HCT116 (cell line): ENCODE measurements at regions not wholly inside any gene's neighbourhood (a gene's known extent, or its start where the extent isn't known, plus 50 kb on each side); places are given as distances from the start of the nearest gene placed in this dataset.

Source experiments
- ATAC-seq: fragments of 200-7000 bp; cut with Tn5 transposase; 2 replicates; pipeline ENCODE4 v1.9.1; 2020; ENCODE audit warnings: mild to moderate bottlenecking, moderate library complexity
- BruUV-seq: library from RNA; stranded (reverse); fragments of 400-500 nt; replicated peaks from 2 replicates; lab custom pipeline; 2021; lab: Mats Ljungman, UMichigan
- CTCF ChIA-PET: fragments of 300-600 bp; sonication (Branson Sonifier 250); formaldehyde crosslinking; loops from one replicate; lab custom pipeline; 2021; ENCODE audit warnings: antibody characterized with exemption; lab: Charles Lee
- POLR2A ChIA-PET: fragments of 300-600, 350-600 bp; sonication (Branson Sonifier 250); formaldehyde crosslinking; loops from one replicate; lab custom pipeline; 2021; ENCODE audit warnings: antibody characterized with exemption; lab: Charles Lee
- RAD21 ChIA-PET, 2 experiments: fragments of 300-600 bp; sonication (Branson Sonifier 250); formaldehyde crosslinking; loops; one replicate each; lab custom pipeline; 2023; ENCODE audit warnings: low total read pairs in 2 of 2; ENCODE audit not compliant: uncharacterized antibody in 2 of 2, unreplicated experiment in 2 of 2, low non-redundant PET in 1 of 2; lab: Charles Lee
- DNase-seq: peaks from one replicate; pipeline ENCODE4 v3.0.0-alpha.2; 2010; ENCODE audit warnings: low read depth, low spot score
- H2AFZ ChIP-seq: fragments of 200-600 bp; shearing (Covaris generic), sonication (generic); 2 replicates; pipeline ENCODE4 v1.6.1; 2017; ENCODE audit warnings: low read depth, mixed run types, mixed read lengths, antibody characterized with exemption, low read length; ENCODE audit not compliant: poor library complexity, severe bottlenecking
- H3K27ac ChIP-seq: 2 replicates; pipeline ENCODE4 v1.5.1; 2012; ENCODE audit warnings: low read depth, low read length
- H3K27me3 ChIP-seq: fragments of 200-600 bp; sonication (generic); 2 replicates; pipeline ENCODE4 v1.6.1; 2016; ENCODE audit warnings: mixed run types, low read length, mixed read lengths; ENCODE audit not compliant: insufficient read depth
- H3K36me3 ChIP-seq, 2 experiments: fragments of 200-500 bp in 1 of 2; fragments of 200-600 bp in 1 of 2; sonication (Bioruptor generic) in 1 of 2; sonication (generic) in 1 of 2; 2 replicates each; pipeline versions ENCODE4 v1.5.1 to v1.6.1; 2014 to 2016; ENCODE audit warnings: low read length in 2 of 2, inconsistent platforms in 1 of 2, mixed read lengths in 1 of 2, mixed run types in 1 of 2; ENCODE audit not compliant: insufficient read depth in 2 of 2, control insufficient read depth in 1 of 2
- H3K4me1 ChIP-seq, 2 experiments: fragments of 200-600 bp in 1 of 2; sonication (generic) in 1 of 2; 2 replicates each; pipeline versions ENCODE4 v1.5.1 to v1.6.1; 2012 to 2017; ENCODE audit warnings: low read length in 2 of 2, inconsistent platforms in 1 of 2, mild to moderate bottlenecking in 1 of 2, mixed read lengths in 1 of 2, mixed run types in 1 of 2, moderate library complexity in 1 of 2; ENCODE audit not compliant: insufficient read depth in 2 of 2, control insufficient read depth in 1 of 2
- H3K4me2 ChIP-seq: fragments of 200-600 bp; sonication (generic); 2 replicates; pipeline ENCODE4 v1.6.1; 2017; ENCODE audit warnings: mixed run types, low read length, mixed read lengths
- H3K4me3 ChIP-seq, 2 experiments: fragments of 200-600 bp in 1 of 2; sonication (generic) in 1 of 2; replicated peaks in 1 of 2; 2 replicates each; pipeline ENCODE4 v1.5.1; 2011 to 2016; ENCODE audit warnings: low read length in 2 of 2, control low read depth in 1 of 2, low read depth in 1 of 2, mild to moderate bottlenecking in 1 of 2, mixed read lengths in 1 of 2, mixed run types in 1 of 2
- H3K79me2 ChIP-seq: fragments of 200-600 bp; sonication (generic); 2 replicates; pipeline ENCODE4 v1.6.1; 2017; ENCODE audit warnings: mild to moderate bottlenecking, mixed run types, low read length, moderate library complexity, mixed read lengths; ENCODE audit not compliant: insufficient read depth
- H3K9ac ChIP-seq: fragments of 200-600 bp; sonication (generic); 2 replicates; pipeline ENCODE4 v1.6.1; 2016; ENCODE audit warnings: low read length, mixed read lengths
- H3K9me2 ChIP-seq: fragments of 200-600 bp; sonication (generic), shearing (Covaris generic); 2 replicates; pipeline ENCODE4 v1.6.1; 2017; ENCODE audit warnings: mixed run types, mild to moderate bottlenecking, moderate library complexity; ENCODE audit not compliant: insufficient read depth
- H3K9me3 ChIP-seq, 2 experiments: fragments of 200-500 bp in 1 of 2; fragments of 200-600 bp in 1 of 2; sonication (Bioruptor generic) in 1 of 2; sonication (generic) in 1 of 2; 2 replicates each; pipeline ENCODE4 v1.6.1; 2014 to 2017; ENCODE audit warnings: low read length in 2 of 2, mixed read lengths in 2 of 2, inconsistent platforms in 1 of 2, low read depth in 1 of 2, mild to moderate bottlenecking in 1 of 2, mixed run types in 1 of 2, moderate library complexity in 1 of 2; ENCODE audit not compliant: control insufficient read depth in 1 of 2, insufficient read depth in 1 of 2
- H4K20me1 ChIP-seq: fragments of 200-600 bp; sonication (generic), shearing (Covaris generic); 2 replicates; pipeline ENCODE4 v1.6.1; 2017; ENCODE audit warnings: mixed run types, mild to moderate bottlenecking, moderate library complexity; ENCODE audit not compliant: insufficient read depth
- CBX3 ChIP-seq: IDR thresholded peaks from 2 replicates; pipeline ENCODE4 v1.6.1; 2012; ENCODE audit warnings: low read depth
- CEBPB ChIP-seq: IDR thresholded peaks from 2 replicates; pipeline ENCODE4 v1.6.1; 2012; ENCODE audit warnings: low read depth
- FOSL1 ChIP-seq: IDR thresholded peaks from 2 replicates; pipeline ENCODE4 v1.6.1; 2012; ENCODE audit warnings: low read depth
- JUND ChIP-seq: IDR thresholded peaks from 2 replicates; pipeline ENCODE4 v1.6.1; 2012
- SIN3A ChIP-seq: IDR thresholded peaks from 2 replicates; pipeline ENCODE4 v1.6.1; 2012; ENCODE audit warnings: low read depth
- SP1 ChIP-seq: IDR thresholded peaks from 2 replicates; pipeline ENCODE4 v1.6.1; 2012; ENCODE audit warnings: low read depth
- SRF ChIP-seq: IDR thresholded peaks from 2 replicates; pipeline ENCODE4 v1.6.1; 2012; ENCODE audit warnings: low read depth
- TCF7L2 ChIP-seq: IDR thresholded peaks from 2 replicates; pipeline ENCODE4 v1.7.0; 2011; ENCODE audit warnings: borderline replicate concordance, inconsistent platforms; ENCODE audit not compliant: insufficient read depth, insufficient read length; ENCODE audit errors: extremely low read depth
- ZFX ChIP-seq: fragments of 450-650 bp; IDR thresholded peaks from 2 replicates; pipeline ENCODE4 v1.6.1; 2017
- intact Hi-C: fragments of 100-400 bp; cut with micrococcal nuclease; formaldehyde crosslinking; loops from 2 replicates; pipeline ENCODE4 v1.10.0; 2022
- TF ChIP-seq, protein P1 (sequence below): IDR thresholded peaks from 2 replicates; pipeline ENCODE4 v1.6.1; 2012; ENCODE audit warnings: low read depth
- TF ChIP-seq, protein P2 (sequence below): IDR thresholded peaks from 2 replicates; pipeline ENCODE4 v1.6.1; 2012
- TF ChIP-seq, protein P3 (sequence below): IDR thresholded peaks from 2 replicates; pipeline ENCODE4 v1.6.1; 2011; ENCODE audit warnings: mild to moderate bottlenecking, low read length, moderate library complexity; ENCODE audit not compliant: insufficient replicate concordance; ENCODE audit errors: extremely low read depth

DNA sequence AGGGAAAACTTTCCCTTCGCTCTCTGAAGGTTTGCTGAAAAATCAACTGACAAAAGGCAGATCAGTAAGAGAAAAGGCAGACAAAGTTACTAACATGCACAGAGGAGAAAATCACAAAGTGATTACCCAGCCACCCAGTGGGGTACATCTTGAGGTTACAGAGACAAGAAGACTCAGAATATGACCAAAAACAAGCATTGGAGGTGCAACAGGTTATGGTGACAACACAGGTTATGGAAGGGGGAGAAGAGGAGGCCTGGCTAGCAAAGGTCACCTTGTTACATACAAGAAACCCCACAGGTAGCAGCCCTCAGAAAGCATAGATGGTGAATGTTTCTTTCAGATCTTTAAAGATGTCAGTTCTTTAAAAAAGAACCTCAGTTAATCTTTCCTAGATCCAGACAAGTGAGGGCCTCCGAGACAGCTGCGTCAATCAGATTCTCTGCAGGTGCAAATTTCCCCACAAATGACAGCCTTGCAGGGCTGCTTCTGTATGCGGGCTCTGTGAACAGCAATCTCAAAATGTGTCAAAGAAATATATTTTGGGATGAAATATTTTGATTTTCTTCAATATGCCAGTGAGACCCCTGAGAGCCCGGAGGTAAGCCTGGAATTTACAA, 207.6 kb upstream of the RAB4A start (continued):
- TF ChIP-seq, protein P1, sequence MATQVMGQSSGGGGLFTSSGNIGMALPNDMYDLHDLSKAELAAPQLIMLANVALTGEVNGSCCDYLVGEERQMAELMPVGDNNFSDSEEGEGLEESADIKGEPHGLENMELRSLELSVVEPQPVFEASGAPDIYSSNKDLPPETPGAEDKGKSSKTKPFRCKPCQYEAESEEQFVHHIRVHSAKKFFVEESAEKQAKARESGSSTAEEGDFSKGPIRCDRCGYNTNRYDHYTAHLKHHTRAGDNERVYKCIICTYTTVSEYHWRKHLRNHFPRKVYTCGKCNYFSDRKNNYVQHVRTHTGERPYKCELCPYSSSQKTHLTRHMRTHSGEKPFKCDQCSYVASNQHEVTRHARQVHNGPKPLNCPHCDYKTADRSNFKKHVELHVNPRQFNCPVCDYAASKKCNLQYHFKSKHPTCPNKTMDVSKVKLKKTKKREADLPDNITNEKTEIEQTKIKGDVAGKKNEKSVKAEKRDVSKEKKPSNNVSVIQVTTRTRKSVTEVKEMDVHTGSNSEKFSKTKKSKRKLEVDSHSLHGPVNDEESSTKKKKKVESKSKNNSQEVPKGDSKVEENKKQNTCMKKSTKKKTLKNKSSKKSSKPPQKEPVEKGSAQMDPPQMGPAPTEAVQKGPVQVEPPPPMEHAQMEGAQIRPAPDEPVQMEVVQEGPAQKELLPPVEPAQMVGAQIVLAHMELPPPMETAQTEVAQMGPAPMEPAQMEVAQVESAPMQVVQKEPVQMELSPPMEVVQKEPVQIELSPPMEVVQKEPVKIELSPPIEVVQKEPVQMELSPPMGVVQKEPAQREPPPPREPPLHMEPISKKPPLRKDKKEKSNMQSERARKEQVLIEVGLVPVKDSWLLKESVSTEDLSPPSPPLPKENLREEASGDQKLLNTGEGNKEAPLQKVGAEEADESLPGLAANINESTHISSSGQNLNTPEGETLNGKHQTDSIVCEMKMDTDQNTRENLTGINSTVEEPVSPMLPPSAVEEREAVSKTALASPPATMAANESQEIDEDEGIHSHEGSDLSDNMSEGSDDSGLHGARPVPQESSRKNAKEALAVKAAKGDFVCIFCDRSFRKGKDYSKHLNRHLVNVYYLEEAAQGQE: no peak

DNA sequence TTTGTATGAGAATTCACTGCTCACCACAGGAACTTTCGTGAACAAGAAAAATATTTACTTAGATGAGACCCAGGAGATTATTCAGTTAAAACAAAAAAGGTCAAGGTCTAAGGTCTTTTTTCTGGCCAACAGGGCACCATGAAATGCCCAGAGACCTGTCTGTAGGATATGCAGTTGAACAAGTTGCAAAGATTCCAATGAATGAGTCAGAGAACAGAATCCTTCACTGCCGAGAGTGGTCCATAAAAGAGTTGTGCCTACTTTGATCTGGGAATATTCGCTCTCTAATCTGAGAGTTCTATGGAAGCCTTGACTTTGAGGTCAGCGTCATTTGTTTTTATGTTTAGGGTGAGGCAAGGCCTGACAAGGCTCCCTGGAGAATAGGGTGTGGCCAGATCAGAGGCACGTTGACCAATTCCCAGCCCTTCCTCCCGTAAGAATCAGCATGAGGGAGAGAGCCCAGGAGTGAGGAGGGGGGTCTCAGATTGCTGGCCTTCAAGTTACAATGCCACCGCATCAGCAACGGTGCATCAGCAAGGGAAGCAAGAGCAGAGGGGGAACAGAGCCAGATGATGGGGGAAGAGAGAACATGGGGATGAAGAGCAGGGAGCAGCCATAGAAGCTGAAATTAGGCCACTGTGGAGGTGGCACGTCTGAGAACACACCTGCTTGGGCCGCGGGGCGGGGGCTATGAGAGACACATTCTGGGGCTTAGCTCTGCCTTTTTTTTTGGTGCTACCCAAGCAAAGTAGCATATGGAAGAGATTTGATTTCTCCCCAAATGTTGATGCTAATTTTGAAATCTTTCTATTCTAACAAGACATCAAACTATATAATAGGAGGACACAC, 206.4 kb upstream of the RAB4A start:
- Histone ChIP-seq H3K79me2 (no peaks in the 10 kb centered on the region), H3K4me3 (no peak overlapping the region)
- TF ChIP-seq SRF (no peak), FOSL1 (peak; percentile 52; the same call in 1 of the 2 replicates), SIN3A (0 out of 2 replicates have a peak, but pooled peaks have one; percentile 25), ZFX (no peak), CBX3 (0 out of 2 replicates have a peak, but pooled peaks have one; percentile 54), SP1 (peak; percentile 48), JUND (peak; percentile 52), CEBPB (peak; percentile 75), TCF7L2 (peak; percentile 94)
- TF ChIP-seq, protein P1: no peak
- TF ChIP-seq, protein P2, sequence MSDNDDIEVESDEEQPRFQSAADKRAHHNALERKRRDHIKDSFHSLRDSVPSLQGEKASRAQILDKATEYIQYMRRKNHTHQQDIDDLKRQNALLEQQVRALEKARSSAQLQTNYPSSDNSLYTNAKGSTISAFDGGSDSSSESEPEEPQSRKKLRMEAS: no peak
- TF ChIP-seq, protein P3, sequence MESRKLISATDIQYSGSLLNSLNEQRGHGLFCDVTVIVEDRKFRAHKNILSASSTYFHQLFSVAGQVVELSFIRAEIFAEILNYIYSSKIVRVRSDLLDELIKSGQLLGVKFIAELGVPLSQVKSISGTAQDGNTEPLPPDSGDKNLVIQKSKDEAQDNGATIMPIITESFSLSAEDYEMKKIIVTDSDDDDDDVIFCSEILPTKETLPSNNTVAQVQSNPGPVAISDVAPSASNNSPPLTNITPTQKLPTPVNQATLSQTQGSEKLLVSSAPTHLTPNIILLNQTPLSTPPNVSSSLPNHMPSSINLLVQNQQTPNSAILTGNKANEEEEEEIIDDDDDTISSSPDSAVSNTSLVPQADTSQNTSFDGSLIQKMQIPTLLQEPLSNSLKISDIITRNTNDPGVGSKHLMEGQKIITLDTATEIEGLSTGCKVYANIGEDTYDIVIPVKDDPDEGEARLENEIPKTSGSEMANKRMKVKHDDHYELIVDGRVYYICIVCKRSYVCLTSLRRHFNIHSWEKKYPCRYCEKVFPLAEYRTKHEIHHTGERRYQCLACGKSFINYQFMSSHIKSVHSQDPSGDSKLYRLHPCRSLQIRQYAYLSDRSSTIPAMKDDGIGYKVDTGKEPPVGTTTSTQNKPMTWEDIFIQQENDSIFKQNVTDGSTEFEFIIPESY: no peak
- TF ChIP-seq, all 23 proteins: peak for 7
- DNase-seq: peak; percentile 60
- RAD21 ChIA-PET: interaction anchor here in 1 of 2 experiments (0.6 kb wide), 1 partner anchor 53 kb away, joined by 3 read pairs; no protein-coding TSS in a partner anchor
- CTCF ChIA-PET: no interaction called here
- BruUV-seq: no TSS peak
- Histone ChIP-seq H3K9me3 (no peaks in the 10 kb centered on the region), H3K27me3 (peaks cover 26% of the 10 kb centered on the region), H3K9me2 (no peaks in the 10 kb centered on the region), H3K27ac (no peak overlapping the region), H3K4me1 (peaks cover 12 to 17% of the 10 kb centered on the region in 2 experiments; a peak in 3 of 4 replicates), H3K4me2 (peak overlapping the region; percentile 57), H3K9ac (no peak overlapping the region), H2AFZ (peak overlapping the region; percentile 79), H3K36me3 (no peaks in the 10 kb centered on the region), H4K20me1 (no peaks in the 10 kb centered on the region)
- POLR2A ChIA-PET: no interaction called here
- peak; percentile 90 for ATAC-seq
- intact Hi-C loops: no loop called here
